GF-D8 (cell line): ENCODE measurements at regions not wholly inside any gene's neighbourhood (a gene's known extent, or its start where the extent isn't known, plus 50 kb on each side); places are given as distances from the start of the nearest gene placed in this dataset.

Source experiments
- DNase-seq: peaks from one replicate; lab custom pipeline; 2025; lab: John Stamatoyannopoulos, UW

GRCh38 chr7:142409471-142409870 is 151.6 kb upstream of the PRSS58 start:
- DNase-seq = no peak

GRCh38 chr7:142408794-142409193 is 150.9 kb upstream of the PRSS58 start:
- no peak for DNase-seq

DNA sequence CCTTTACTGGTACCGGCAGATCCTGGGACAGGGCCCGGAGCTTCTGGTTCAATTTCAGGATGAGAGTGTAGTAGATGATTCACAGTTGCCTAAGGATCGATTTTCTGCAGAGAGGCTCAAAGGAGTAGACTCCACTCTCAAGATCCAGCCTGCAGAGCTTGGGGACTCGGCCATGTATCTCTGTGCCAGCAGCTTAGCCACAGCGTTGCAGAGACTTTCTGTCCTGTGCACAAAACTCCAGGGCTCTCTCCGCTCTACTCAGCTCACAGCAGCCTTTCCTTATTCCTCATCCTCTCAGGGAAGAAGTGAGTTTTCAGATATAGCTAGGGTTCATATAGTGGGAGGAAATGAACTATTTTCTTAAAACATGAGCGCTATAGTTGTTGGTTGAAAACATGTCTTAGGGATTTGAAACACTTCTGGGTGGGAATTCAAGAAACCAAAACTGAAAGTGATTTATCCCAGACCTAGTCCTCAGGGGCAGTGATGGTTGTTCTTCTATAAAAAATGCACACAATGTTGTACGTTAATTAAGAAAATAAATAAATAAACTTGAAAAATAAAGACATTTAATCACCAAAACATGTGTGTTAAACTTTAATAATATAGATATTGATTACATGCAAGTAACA is 150.2 kb upstream of the PRSS58 start:
- DNase-seq = no peak

DNA sequence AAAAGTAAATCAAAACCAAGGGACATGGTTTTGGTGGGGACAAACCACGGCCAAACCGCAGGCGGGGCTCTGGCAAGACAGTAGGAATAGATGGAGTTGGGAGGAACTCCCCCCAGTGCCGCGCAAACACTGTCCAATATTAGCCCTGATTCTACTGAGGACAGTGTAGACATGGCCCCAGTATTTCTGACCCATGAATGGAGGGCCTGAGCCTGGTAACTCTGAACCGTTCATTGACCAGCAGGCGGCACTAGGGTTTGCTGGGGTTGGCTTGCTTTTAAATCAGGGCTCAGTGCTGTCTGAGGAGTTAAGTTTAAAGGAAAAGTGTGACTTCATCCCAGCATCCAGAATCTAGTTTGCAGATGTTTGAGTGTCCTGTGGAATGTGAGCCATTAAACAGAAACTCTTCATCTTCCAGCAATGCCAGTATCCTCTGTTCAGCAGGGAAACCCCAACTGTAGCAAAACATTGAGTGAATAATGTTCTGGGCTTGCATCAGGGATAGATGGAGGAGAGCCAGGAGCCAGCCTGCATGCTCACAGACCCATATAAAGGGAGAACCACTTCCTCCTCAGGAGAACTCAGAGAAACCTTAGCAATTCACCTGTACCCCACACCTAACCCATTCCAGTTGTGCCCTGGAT is 147.4 kb upstream of the PRSS58 start:
- no peak for DNase-seq

DNA sequence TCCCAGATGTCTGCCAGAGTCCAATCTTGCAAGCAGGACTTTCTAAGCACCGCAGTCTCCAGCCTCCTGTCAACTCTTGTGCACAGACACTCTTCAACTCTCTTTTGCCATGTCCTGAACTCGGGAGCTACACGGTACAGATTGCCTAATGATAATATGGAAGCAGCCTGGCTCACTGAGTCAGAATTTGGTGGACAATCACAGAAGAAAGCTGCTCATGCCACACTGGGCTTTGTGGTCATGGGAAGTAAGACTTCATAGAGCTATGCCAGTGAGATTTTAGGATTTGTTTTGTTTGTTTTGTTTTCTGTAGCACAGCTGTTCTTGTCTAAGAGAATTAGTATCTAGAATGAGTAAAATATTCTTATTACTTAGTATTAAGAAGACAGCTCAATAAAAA is 144.1 kb upstream of the PRSS58 start:
- DNase-seq = no peak

DNA sequence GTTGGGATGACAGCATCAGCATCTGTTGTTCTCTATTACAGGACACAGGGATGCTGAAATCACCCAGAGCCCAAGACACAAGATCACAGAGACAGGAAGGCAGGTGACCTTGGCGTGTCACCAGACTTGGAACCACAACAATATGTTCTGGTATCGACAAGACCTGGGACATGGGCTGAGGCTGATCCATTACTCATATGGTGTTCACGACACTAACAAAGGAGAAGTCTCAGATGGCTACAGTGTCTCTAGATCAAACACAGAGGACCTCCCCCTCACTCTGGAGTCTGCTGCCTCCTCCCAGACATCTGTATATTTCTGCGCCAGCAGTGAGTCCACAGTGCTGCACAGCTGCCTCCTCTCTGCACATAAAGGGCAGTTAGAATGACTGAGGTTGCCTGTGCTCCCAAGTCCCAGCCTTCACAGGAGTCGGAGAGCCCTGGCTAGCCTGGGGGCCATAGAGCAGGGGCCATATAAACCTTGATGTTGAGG is 142.2 kb upstream of the PRSS58 start:
- no peak for DNase-seq

DNA sequence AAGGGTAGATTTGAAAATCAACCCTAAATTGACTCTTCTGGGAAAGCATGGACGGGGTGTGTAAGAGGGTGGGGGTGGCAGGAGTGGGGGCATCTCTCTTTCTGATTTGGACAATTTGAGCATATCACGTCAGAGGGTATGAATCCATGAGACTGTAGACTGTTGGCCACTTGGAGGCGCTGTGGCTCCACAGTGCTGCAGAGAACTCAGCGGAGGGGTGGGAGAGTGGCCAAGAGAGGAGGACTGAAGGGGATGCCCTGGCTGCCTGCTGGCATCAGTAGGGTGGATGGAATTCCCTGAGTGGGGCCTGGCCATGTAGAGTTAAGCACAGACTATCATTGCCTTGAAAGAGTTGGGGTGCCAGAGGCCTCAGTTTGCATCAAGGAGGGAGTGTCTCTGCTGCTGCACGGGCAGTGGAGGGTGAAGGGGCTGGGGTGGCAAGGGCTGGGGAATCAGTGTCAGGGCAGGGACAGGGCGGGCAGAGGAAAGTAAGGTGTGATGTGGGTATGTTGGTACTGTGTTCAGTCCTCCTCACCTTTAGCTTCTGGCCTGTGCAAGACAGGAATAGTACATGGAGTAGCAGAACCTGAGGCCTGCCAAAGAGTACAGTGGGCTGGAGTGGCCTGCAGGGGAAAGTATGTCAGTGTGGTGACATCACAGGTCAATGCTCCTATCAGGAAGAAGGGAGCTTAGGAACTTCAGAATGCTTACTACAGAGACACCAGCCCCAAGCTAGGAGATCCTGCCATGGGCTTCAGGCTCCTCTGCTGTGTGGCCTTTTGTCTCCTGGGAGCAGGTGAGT is 133.5 kb upstream of the PRSS58 start:
- DNase-seq = peak; percentile 5

- DNase-seq = no peak
Measured at GRCh38 chr7:142389544-142389943, 131.7 kb upstream of the PRSS58 start.

- DNase-seq = peak; percentile 89
Measured at GRCh38 chr7:142385491-142386340, 127.9 kb upstream of the PRSS58 start.

DNA sequence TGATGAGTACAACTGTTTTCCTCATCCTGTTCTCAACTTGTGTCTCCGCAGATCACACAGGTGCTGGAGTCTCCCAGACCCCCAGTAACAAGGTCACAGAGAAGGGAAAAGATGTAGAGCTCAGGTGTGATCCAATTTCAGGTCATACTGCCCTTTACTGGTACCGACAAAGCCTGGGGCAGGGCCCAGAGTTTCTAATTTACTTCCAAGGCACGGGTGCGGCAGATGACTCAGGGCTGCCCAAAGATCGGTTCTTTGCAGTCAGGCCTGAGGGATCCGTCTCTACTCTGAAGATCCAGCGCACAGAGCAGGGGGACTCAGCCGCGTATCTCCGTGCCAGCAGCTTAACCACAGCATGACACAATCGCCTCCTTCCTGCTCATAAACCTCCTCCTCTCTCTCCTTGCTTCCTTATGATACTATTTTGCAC is 126.7 kb upstream of the PRSS58 start:
- DNase-seq = peak; percentile 99

DNA sequence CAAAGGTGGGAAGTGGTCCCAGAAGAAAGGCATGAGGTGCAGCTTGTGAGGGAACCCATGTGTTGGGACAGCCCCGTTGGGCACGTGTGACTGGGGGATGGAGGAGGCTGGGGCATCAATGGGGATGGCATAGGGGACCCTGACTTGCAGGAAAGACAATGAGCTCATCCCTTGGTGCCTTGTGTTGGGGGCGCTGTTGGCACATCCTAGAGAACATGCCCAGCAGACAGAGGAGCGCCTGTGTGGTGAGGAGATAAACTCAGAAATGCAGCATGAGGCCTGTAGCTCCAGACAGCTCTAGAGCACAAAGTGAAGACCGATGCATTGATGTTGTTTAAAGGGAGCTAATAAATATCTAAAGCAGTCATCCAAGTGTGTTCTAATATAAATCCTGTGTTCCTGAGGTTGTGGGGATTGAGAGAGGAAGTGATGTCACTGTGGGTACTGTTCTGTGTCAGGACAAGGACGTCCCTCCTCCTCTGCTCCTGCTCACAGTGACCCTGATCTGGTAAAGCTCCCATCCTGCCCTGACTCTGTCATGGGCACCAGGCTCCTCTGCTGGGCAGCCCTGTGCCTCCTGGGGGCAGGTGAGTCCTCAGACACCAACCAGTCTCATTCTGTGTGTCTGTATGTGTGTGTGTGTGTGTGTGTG is 126.1 kb upstream of the PRSS58 start:
- DNase-seq = peak; percentile 92

DNA sequence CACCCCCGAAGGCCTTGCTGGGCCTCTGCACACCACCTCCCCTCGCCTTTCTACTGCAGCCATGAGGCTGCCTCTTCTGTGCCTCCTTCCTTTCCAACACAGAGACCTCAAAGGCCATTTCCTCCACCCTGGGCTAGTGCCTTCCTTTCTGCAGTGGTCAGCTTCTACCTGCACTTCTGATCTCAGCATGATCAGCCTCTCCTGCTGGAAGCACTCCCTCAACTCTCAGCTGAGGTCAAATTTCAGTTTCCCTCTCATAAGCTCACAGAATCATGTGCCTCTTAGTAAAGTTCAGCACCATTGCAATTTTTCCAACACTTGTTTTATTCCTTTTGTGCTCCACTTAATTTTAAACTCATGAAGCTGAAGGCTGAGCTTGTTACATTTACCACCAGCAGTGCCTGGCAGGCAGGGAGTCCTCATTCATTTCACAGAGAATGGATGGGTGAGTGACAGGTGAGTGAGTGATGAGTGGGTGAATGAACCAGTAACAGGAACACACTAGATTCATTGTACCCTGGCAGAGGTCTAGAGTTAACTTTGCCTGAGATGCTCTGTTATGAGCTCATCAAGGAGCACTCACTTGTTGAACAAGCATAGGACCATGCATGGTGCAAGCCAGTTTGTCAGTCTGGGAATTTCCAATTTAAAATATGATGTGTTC is 124.0 kb upstream of the PRSS58 start:
- DNase-seq = no peak

- no peak for DNase-seq
Measured at GRCh38 chr7:142380069-142380468, 122.2 kb upstream of the PRSS58 start.

DNA sequence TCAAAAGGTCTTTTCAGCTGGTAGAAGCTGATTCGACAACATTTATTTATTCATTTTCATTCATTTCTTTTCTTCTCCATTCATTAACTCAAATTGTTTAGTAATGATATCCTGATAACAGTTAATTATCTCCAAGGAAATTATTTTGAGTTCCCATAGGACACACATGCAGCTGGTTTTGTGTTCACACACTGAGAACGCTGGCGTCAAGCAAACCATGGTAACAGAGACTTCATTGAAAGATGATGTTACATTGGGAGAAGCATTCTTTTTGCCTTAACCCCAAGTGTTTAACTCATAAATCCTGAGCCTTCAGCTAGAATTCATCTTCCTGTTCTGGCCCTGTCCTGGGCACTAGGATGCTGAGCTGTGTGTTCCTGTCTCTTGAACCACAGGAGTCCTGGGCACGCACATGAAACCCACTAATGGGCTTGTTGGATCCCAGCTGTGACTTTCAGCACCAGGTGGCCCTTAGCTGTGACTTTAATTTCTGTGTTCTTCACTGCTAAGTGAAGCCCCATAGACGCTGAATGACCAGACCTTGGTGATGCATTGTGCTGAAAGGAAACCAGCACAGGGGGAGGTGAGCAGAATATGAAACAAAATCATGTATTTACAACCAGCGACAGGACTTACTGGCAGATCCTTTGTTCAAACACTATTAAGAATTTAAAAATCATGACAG is 121.5 kb upstream of the PRSS58 start:
- DNase-seq = no peak

DNA sequence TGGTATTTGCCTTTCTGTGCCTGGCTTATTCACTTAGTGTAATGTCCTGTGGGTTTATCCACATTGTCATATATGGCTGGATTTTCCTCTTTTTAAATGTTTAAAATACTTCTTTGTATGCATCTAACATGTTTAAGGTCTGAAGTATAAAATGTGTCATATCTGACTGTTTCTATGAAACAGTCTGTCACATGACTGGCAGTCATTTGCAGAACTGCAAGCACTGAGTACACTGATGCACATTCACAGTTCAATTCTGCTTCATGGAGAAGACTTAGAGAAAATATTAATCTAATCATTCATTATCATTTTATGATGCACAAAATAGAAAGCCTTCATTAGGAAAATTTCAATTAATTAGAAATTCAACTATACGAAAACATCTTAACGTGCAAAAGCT is 119.7 kb upstream of the PRSS58 start:
- DNase-seq = no peak

DNA sequence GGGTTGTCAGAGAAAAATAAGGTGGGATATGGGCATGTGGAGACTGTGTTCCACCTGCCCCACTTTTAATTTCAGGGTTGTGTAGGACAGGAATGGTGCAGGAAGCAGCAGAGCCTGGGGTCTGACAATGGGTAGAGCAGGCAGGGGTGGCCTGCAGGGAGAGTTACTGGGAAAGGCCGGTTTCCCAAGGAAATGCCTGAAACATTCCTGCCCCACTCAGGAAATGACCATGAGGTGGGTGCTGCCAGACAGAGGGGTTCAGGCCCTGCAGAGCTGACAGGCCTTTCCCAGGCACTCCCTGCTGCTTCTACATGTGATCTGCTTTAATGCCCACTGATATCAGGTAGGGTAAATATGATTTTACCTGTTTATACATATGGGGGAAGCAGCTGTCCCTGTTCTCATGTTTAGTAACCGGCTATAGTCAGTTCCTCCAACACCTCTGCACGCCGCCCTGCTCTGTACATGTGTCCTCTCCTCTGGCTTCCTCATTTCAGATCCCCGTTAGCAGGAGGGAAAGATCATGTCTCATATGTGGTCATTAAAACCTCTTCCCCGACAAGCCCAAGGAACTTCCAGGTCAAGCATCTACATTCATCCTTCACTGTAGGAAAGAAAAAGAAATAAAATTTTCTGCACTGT is 118.6 kb upstream of the PRSS58 start:
- DNase-seq = peak; percentile 86

DNA sequence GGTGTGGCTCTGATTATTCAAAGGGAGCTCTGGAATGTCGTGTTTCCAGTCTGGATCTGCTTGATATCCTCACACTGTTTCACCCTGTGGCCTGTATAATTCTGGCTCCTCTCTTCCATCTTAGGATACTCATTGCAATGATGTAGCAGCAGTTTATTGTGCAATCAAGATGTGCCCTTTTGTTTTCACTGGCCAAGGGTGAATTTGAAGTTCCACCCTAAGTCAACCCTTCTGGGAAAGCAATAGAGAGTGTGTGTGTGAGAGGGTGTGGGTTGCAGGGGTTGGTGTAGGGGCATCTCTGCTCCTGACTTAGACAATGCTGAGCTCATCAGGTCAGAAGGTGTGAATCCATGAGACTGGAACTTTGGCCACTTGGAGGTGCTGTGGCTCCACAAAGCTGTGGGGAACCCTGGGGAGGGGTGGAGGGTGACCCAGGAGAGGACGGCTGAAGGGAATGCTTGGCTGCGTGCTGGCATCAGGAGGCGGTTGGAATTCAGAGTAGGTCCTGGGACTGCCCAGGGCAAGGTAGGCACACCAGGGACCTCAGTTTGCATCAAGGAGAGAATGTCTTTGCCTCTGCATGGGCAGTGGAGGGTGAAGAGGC is 118.0 kb upstream of the PRSS58 start:
- DNase-seq = peak; percentile 70

- DNase-seq = no peak
Measured at GRCh38 chr7:142372727-142373126, 114.9 kb upstream of the PRSS58 start.

DNA sequence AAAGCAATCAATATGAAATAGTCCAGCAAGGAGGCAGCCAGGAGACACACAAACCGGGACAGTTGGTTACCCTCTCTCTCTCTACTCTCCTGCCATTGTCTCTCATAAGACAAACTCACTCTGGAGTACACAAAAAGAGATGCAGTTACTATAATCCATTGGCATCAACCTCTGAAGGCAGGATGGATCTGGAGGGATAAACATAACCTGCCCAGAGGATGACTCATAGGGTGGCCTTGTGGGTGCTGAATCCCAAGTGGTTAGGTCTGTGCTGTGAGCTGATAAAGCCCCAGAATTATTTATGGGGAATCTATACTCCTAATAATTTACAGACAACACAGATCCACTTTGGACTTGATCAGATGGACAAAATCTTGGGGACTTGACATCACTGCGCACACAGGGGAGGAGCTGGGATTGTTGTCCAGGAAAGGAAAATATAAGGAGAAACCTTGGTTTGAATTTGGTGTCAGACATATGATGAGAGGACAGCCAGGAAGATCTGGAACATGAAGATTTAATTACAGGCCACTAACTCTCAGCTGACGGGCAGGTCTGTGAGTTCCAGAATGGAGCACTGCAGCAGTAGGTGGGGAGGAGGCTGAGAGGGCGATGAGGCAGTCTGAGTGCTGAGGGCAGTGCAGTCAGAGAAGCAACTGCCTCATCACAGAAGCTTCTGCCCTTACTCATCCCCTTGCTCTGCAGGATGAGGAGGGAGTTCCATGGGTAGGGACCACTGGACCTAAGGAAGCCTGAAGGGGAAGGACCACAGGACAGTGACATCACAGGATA is 113.9 kb upstream of the PRSS58 start:
- DNase-seq = no peak
